K562 (cell line): ENCODE measurements at regions not wholly inside any gene's neighbourhood (a gene's known extent, or its start where the extent isn't known, plus 50 kb on each side); places are given as distances from the start of the nearest gene placed in this dataset.

ENCODE experiments used
- CEBPB ChIP-seq: fragments of 450-650 bp; IDR thresholded peaks from 2 replicates; pipeline ENCODE4 v1.6.1; 2016; ENCODE audit warnings: missing genetic modification characterization, missing compliant biosample characterization
- CTCF ChIP-seq, 3 experiments: IDR thresholded peaks in 2 of 3; conservative IDR thresholded peaks in 1 of 3; 2 replicates each; pipeline ENCODE4 v1.5.1; 2011 to 2012; ENCODE audit warnings: low read length in 3 of 3, mild to moderate bottlenecking in 3 of 3, control low read depth in 2 of 3, improper control_type of control experiment in 1 of 3, inconsistent platforms in 1 of 3, low read depth in 1 of 3, mixed read lengths in 1 of 3, moderate library complexity in 1 of 3; ENCODE audit not compliant: insufficient read depth in 2 of 3
- EP300 ChIP-seq: IDR thresholded peaks from 2 replicates; pipeline ENCODE4 v1.6.1; 2012; ENCODE audit warnings: low read length, improper control_type of control experiment
- SRSF7 ChIP-seq: fragments of 200-400 bp; formaldehyde crosslinking; optimal IDR thresholded peaks from 2 replicates; pipeline ENCODE3; 2017; ENCODE audit warnings: mild to moderate bottlenecking, low read depth, low read length
- ZNF589 ChIP-seq: fragments of 200-800 bp; sonication (Bioruptor generic); IDR thresholded peaks from 2 replicates; pipeline ENCODE4 v1.6.1; 2016; ENCODE audit warnings: low read depth, missing genetic modification characterization, missing compliant biosample characterization

GRCh38 chr22:49548356-49549202 is 279.1 kb downstream of the BRD1 start:
- TF ChIP-seq CEBPB (tag) (no peak), CTCF (IDR thresholded peaks at IDR 0.05 in 2 of 3, conservative IDR thresholded peaks at IDR 0.05 in 1 of 3; ENCODE audit: insufficient read depth in 2 of 3, low read depth in 1 of 3, low read length in 3 of 3) (no peak), ZNF589 (no peak), SRSF7 (no peak), EP300 (no peak)
